ENCODE measurements at regions not wholly inside any gene's neighbourhood (a gene's known extent, or its start where the extent isn't known, plus 50 kb on each side); places are given as distances from the start of the nearest gene placed in this dataset.

GRCh38 chr5:22968386-22968785 is 115.2 kb upstream of the CDH12 start:
- no peak for TF ChIP-seq CTCF (IDR thresholded peaks at IDR 0.05; ENCODE audit: insufficient read depth, missing control alignments)
- FAIRE-seq (no peak), DNase-seq (ENCODE audit: insufficient read length, low spot score) (no peak)

- no peak for FAIRE-seq
- TF ChIP-seq CTCF (IDR thresholded peaks at IDR 0.05; ENCODE audit: insufficient read depth, missing control alignments): no peak
- no peak for DNase-seq (ENCODE audit: insufficient read length, low spot score)
Observed at GRCh38 chr5:22965960-22966359, 112.8 kb upstream of the CDH12 start.

- FAIRE-seq: no peak
- no peak for TF ChIP-seq CTCF (IDR thresholded peaks at IDR 0.05; ENCODE audit: insufficient read depth, missing control alignments)
- DNase-seq (ENCODE audit: insufficient read length, low spot score): no peak
Observed at GRCh38 chr5:22964632-22965031, 111.5 kb upstream of the CDH12 start.

GRCh38 chr5:22958462-22959262 is 105.5 kb upstream of the CDH12 start:
- FAIRE-seq (no peak), DNase-seq (ENCODE audit: insufficient read length, low spot score) (no peak)
- TF ChIP-seq CTCF (IDR thresholded peaks at IDR 0.05; ENCODE audit: insufficient read depth, missing control alignments): no peak

GRCh38 chr5:22947921-22948320 is 94.8 kb upstream of the CDH12 start:
- no peak for DNase-seq (ENCODE audit: insufficient read length, low spot score)
- no peak for TF ChIP-seq CTCF (IDR thresholded peaks at IDR 0.05; ENCODE audit: insufficient read depth, missing control alignments)
- no peak for FAIRE-seq

- FAIRE-seq (no peak), DNase-seq (ENCODE audit: insufficient read length, low spot score) (no peak)
- no peak for TF ChIP-seq CTCF (IDR thresholded peaks at IDR 0.05; ENCODE audit: insufficient read depth, missing control alignments)
Observed at GRCh38 chr5:22938362-22938761, 85.2 kb upstream of the CDH12 start.

GRCh38 chr5:22928821-22929482 is 75.8 kb upstream of the CDH12 start:
- FAIRE-seq: no peak
- DNase-seq (ENCODE audit: insufficient read length, low spot score): no peak
- TF ChIP-seq CTCF (IDR thresholded peaks at IDR 0.05; ENCODE audit: insufficient read depth, missing control alignments): no peak

Measured in D721Med (cell line).